HG03558 (cell line): ENCODE measurements at regions not wholly inside any gene's neighbourhood (a gene's known extent, or its start where the extent isn't known, plus 50 kb on each side); places are given as distances from the start of the nearest gene placed in this dataset.

Experiments
- ATAC-seq: cut with Tn5 transposase; IDR thresholded peaks from one replicate; pipeline ENCODE4 v1.9.1; 2021; ENCODE audit warnings: moderate number of reproducible peaks; ENCODE audit not compliant: unreplicated experiment; ENCODE audit errors: extremely low read depth

- ATAC-seq: no peak
Measured at GRCh38 chr20:50242548-50242862, 51.9 kb downstream of the CEBPB start.

- ATAC-seq: no peak
Measured at GRCh38 chr20:50242863-50243609, 52.4 kb downstream of the CEBPB start.

- no peak for ATAC-seq
Measured at GRCh38 chr20:50243610-50244351, 53.2 kb downstream of the CEBPB start.

- no peak for ATAC-seq
Measured at GRCh38 chr20:50244352-50245149, 53.9 kb downstream of the CEBPB start.

- ATAC-seq: no peak
Measured at GRCh38 chr20:50245498-50246366, 55.1 kb downstream of the CEBPB start.

GRCh38 chr20:50246367-50247195, 56.0 kb downstream of the CEBPB start:
- no peak for ATAC-seq

GRCh38 chr20:50247196-50248094, 56.8 kb downstream of the CEBPB start:
- ATAC-seq: no peak

GRCh38 chr20:50248104-50248641, 57.5 kb downstream of the CEBPB start:
- ATAC-seq: no peak

- no peak for ATAC-seq
Measured at GRCh38 chr20:50249447-50250388, 59.1 kb downstream of the CEBPB start.

- ATAC-seq: no peak
Measured at GRCh38 chr20:50250679-50251382, 60.2 kb downstream of the CEBPB start.

- ATAC-seq: no peak
Measured at GRCh38 chr20:50251383-50251748, 60.7 kb downstream of the CEBPB start.

GRCh38 chr20:50251992-50252511, 61.4 kb downstream of the CEBPB start:
- no peak for ATAC-seq

GRCh38 chr20:50252701-50253100, 62.1 kb downstream of the CEBPB start:
- no peak for ATAC-seq

- ATAC-seq: no peak
Measured at GRCh38 chr20:50253101-50253500, 62.5 kb downstream of the CEBPB start.

- no peak for ATAC-seq
Measured at GRCh38 chr20:50254466-50255079, 63.9 kb downstream of the CEBPB start.

GRCh38 chr20:50256577-50256976, 65.9 kb downstream of the CEBPB start:
- ATAC-seq: no peak
